ENCODE measurements at regions not wholly inside any gene's neighbourhood (a gene's known extent, or its start where the extent isn't known, plus 50 kb on each side); places are given as distances from the start of the nearest gene placed in this dataset.

- H3K27ac ChIP-seq = no peak overlapping the region
- intact Hi-C loops (cut with DNase I) = no loop called here
- H3K4me1 ChIP-seq = no peaks in the 10 kb centered on the region
- DNase-seq = no peak
- no peaks in the 10 kb centered on the region for H3K9me3 ChIP-seq
- no peak overlapping the region for H3K4me3 ChIP-seq (replicated peaks in 1 of 3)
- no peaks in the 10 kb centered on the region for H3K27me3 ChIP-seq
- no peaks in the 10 kb centered on the region for H3K36me3 ChIP-seq
- 91 to 92% methylated on average over 1 of the region's 1 CpG for WGBS, 2 donors
- TF ChIP-seq POLR2A (IDR thresholded peaks at IDR 0.05) (no peak), CTCF (IDR thresholded peaks at IDR 0.05) (no peak)
These were observed 167.0 kb upstream of the DMRTA1 start for GRCh38 chr9:22279636-22280035.

GRCh38 chr9:22285066-22285465 lies 161.6 kb upstream of the DMRTA1 start:
- Histone ChIP-seq H3K9me3 (no peaks in the 10 kb centered on the region), H3K4me3 (replicated peaks in 1 of 3) (no peak overlapping the region), H3K36me3 (no peaks in the 10 kb centered on the region), H3K4me1 (no peaks in the 10 kb centered on the region), H3K27ac (no peak overlapping the region), H3K27me3 (no peaks in the 10 kb centered on the region)
- DNase-seq = no peak
- intact Hi-C loops (cut with DNase I) = no loop called here
- WGBS, 2 donors = 43 to 50% methylated on average over 1 of the region's 1 CpG
- TF ChIP-seq POLR2A (IDR thresholded peaks at IDR 0.05) = no peak
- TF ChIP-seq CTCF (IDR thresholded peaks at IDR 0.05) = no peak

GRCh38 chr9:22286661-22287060 lies 160.0 kb upstream of the DMRTA1 start:
- intact Hi-C loops (cut with DNase I) = no loop called here
- TF ChIP-seq CTCF (IDR thresholded peaks at IDR 0.05) = no peak
- TF ChIP-seq POLR2A (IDR thresholded peaks at IDR 0.05) = no peak
- H3K9me3 ChIP-seq = no peaks in the 10 kb centered on the region
- WGBS, 2 donors = 89 to 97% methylated on average over 1 of the region's 1 CpG
- DNase-seq = no peak
- no peaks in the 10 kb centered on the region for H3K27me3 ChIP-seq
- H3K4me3 ChIP-seq (replicated peaks in 1 of 3) = no peak overlapping the region
- no peak overlapping the region for H3K27ac ChIP-seq
- H3K36me3 ChIP-seq = no peaks in the 10 kb centered on the region
- H3K4me1 ChIP-seq = no peaks in the 10 kb centered on the region

GRCh38 chr9:22288661-22289060 lies 158.0 kb upstream of the DMRTA1 start:
- Histone ChIP-seq H3K4me1 (no peaks in the 10 kb centered on the region), H3K27ac (no peak overlapping the region), H3K4me3 (replicated peaks in 1 of 3) (no peak overlapping the region), H3K9me3 (no peaks in the 10 kb centered on the region), H3K27me3 (no peaks in the 10 kb centered on the region), H3K36me3 (no peaks in the 10 kb centered on the region)
- intact Hi-C loops (cut with DNase I) = no loop called here
- TF ChIP-seq CTCF (IDR thresholded peaks at IDR 0.05) (no peak), POLR2A (IDR thresholded peaks at IDR 0.05) (no peak)
- 75 to 92% methylated on average over 1 of the region's 1 CpG for WGBS, 2 donors
- DNase-seq = no peak

- no peaks in the 10 kb centered on the region for H3K4me1 ChIP-seq
- peak in 5 of 6 experiments; percentile 25 to 65 (median 53) for TF ChIP-seq CTCF (IDR thresholded peaks at IDR 0.05)
- TF ChIP-seq POLR2A (IDR thresholded peaks at IDR 0.05) = no peak
These were observed 139.5 kb upstream of the DMRTA1 start for GRCh38 chr9:22307013-22307711.

More at GRCh38 chr9:22307013-22307711, 139.5 kb upstream of the DMRTA1 start:
- H3K4me3 ChIP-seq (replicated peaks in 1 of 3) = no peak overlapping the region
- H3K27ac ChIP-seq = no peak overlapping the region
- intact Hi-C loops (cut with DNase I) = no loop called here
- H3K9me3 ChIP-seq = no peaks in the 10 kb centered on the region
- peak; percentile 12 to 30 for DNase-seq
- 27 to 32% methylated on average over 2 of the region's 2 CpGs for WGBS, 2 donors
- no peaks in the 10 kb centered on the region for H3K36me3 ChIP-seq
- H3K27me3 ChIP-seq = no peaks in the 10 kb centered on the region

Data from thyroid gland (tissue), 4 donors.